Endothelial cell of umbilical vein (primary cell): ENCODE measurements at regions not wholly inside any gene's neighbourhood (a gene's known extent, or its start where the extent isn't known, plus 50 kb on each side); places are given as distances from the start of the nearest gene placed in this dataset.

Experiments
- BruUV-seq: library from RNA; stranded (reverse); fragments of 400-500 nt; replicated peaks from 2 replicates; lab custom pipeline; 2021; lab: Mats Ljungman, UMichigan
- CTCF ChIA-PET: fragments of 300-600, 350-600 bp; sonication (Branson Sonifier 250); formaldehyde crosslinking; loops from one replicate; lab custom pipeline; 2021; ENCODE audit warnings: antibody characterized with exemption, inconsistent platforms; lab: Charles Lee
- POLR2A ChIA-PET: fragments of 300-600, 350-600 bp; sonication (Branson Sonifier 250); formaldehyde crosslinking; loops from one replicate; lab custom pipeline; 2021; ENCODE audit warnings: antibody characterized with exemption, inconsistent platforms; lab: Charles Lee
- DNase-seq: peaks from one replicate; pipeline ENCODE4 v3.0.0-alpha.2; 2011; ENCODE audit warnings: low read depth, low spot score
- FAIRE-seq: peaks from 2 replicates; lab custom pipeline; 2011; peaks lifted over from hg19 to GRCh38; lab: Jason Lieb, UNC
- H2AFZ ChIP-seq: 2 replicates; pipeline ENCODE4 v1.6.0; 2012; ENCODE audit warnings: low read depth, low read length, control low read depth, inconsistent platforms
- H3K27ac ChIP-seq: 2 replicates; pipeline ENCODE4 v1.5.1; 2011; ENCODE audit warnings: low read depth, mild to moderate bottlenecking, control low read depth, low read length, moderate library complexity; ENCODE audit not compliant: insufficient read depth
- H3K27me3 ChIP-seq, 2 experiments: 2 replicates each; pipeline versions ENCODE4 v1.6.0 to v1.6.1; 2011; ENCODE audit warnings: low read length in 2 of 2, mixed read lengths in 1 of 2; ENCODE audit not compliant: control insufficient read depth in 2 of 2, insufficient read depth in 2 of 2
- H3K36me3 ChIP-seq, 2 experiments: 2 replicates in 1 of 2; 3 replicates in 1 of 2; pipeline ENCODE4 v1.5.1; 2011; ENCODE audit warnings: low read length in 2 of 2, mild to moderate bottlenecking in 1 of 2, moderate library complexity in 1 of 2; ENCODE audit not compliant: control insufficient read depth in 2 of 2, insufficient read depth in 2 of 2; ENCODE audit errors: extremely low read depth in 1 of 2
- H3K4me1 ChIP-seq: 3 replicates; pipeline ENCODE4 v1.5.1; 2011; ENCODE audit warnings: mild to moderate bottlenecking, low read length; ENCODE audit not compliant: control insufficient read depth, insufficient read depth; ENCODE audit errors: extremely low read depth
- H3K4me2 ChIP-seq: 2 replicates; pipeline ENCODE4 v1.6.1; 2011; ENCODE audit warnings: low read length, control low read depth, mixed read lengths; ENCODE audit not compliant: insufficient read depth
- H3K4me3 ChIP-seq, 3 experiments: fragments of 200-600 bp in 1 of 3; sonication (generic), shearing (Covaris generic) in 1 of 3; replicated peaks in 1 of 3; 2 replicates each; pipeline ENCODE4 v1.5.1; 2011 to 2016; ENCODE audit warnings: control low read depth in 3 of 3, low read length in 3 of 3, mild to moderate bottlenecking in 2 of 3, inconsistent platforms in 1 of 3, low read depth in 1 of 3, moderate library complexity in 1 of 3; ENCODE audit not compliant: insufficient read depth in 1 of 3
- H3K79me2 ChIP-seq: 2 replicates; pipeline ENCODE4 v1.6.0; 2012; ENCODE audit warnings: low read length, inconsistent platforms; ENCODE audit not compliant: control insufficient read depth, insufficient read depth
- H3K9ac ChIP-seq: replicated peaks from 2 replicates; pipeline ENCODE3; 2011; ENCODE audit warnings: low read length, control low read depth; ENCODE audit not compliant: insufficient read depth; ENCODE audit errors: extremely low read depth
- H3K9me1 ChIP-seq: replicated peaks from 3 replicates; pipeline ENCODE4 v1.6.0; 2011; ENCODE audit warnings: mild to moderate bottlenecking, low read length; ENCODE audit not compliant: control insufficient read depth, insufficient read depth; ENCODE audit errors: extremely low read depth
- H3K9me3 ChIP-seq: replicated peaks from 2 replicates; pipeline ENCODE4 v1.5.1; 2012; ENCODE audit warnings: low read length, inconsistent platforms; ENCODE audit not compliant: control insufficient read depth, insufficient read depth
- H4K20me1 ChIP-seq: replicated peaks from 2 replicates; pipeline ENCODE3; 2011; ENCODE audit warnings: mild to moderate bottlenecking, low read length; ENCODE audit not compliant: control insufficient read depth, insufficient read depth; ENCODE audit errors: extremely low read depth
- EZH2 ChIP-seq: IDR thresholded peaks from 2 replicates; pipeline ENCODE4 v1.6.1; 2012; ENCODE audit warnings: borderline replicate concordance, low read depth, mild to moderate bottlenecking, moderate library complexity, low read length, inconsistent platforms; ENCODE audit not compliant: severe bottlenecking
- FOS ChIP-seq: IDR thresholded peaks from 2 replicates; pipeline ENCODE4 v1.6.1; 2011; ENCODE audit warnings: mild to moderate bottlenecking, low read length, moderate library complexity, borderline replicate concordance; ENCODE audit not compliant: insufficient read depth
- GATA2 ChIP-seq: IDR thresholded peaks from 2 replicates; pipeline ENCODE4 v1.7.0; 2011; ENCODE audit warnings: low read depth, mild to moderate bottlenecking, moderate library complexity, mixed read lengths, low read length; ENCODE audit not compliant: insufficient read length, insufficient read depth
- JUN ChIP-seq: IDR thresholded peaks from 2 replicates; pipeline ENCODE4 v1.6.1; 2011; ENCODE audit warnings: borderline replicate concordance, low read depth; ENCODE audit not compliant: insufficient read length, insufficient read depth
- MYC ChIP-seq: IDR thresholded peaks from one replicate; pipeline ENCODE4 v1.6.1; 2011; ENCODE audit warnings: mild to moderate bottlenecking, low read depth, low read length
- POLR2A ChIP-seq: IDR thresholded peaks from 2 replicates; pipeline ENCODE4 v1.6.1; 2012; ENCODE audit warnings: low read depth, mild to moderate bottlenecking, control low read depth, low read length
- POLR2AphosphoS5 ChIP-seq: IDR thresholded peaks from 2 replicates; pipeline ENCODE4 v1.6.1; 2012; ENCODE audit warnings: low read depth, mild to moderate bottlenecking, control low read depth, low read length, moderate library complexity; ENCODE audit not compliant: insufficient read depth
- dilution Hi-C: fragments of 300-500 bp; cut with MboI; formaldehyde crosslinking; loops from one replicate; pipeline ENCODE4 v1.15.0; 2019; ENCODE audit warnings: low sequenced_read_pairs; ENCODE audit not compliant: extremely low pct_ligation_motif_present
- intact Hi-C: fragments of 100-400 bp; cut with micrococcal nuclease; formaldehyde crosslinking; loops from one replicate; pipeline ENCODE4 v1.10.0; 2022
- TF ChIP-seq, protein P1 (sequence below), 2 donors: IDR thresholded peaks; 1 replicate in 1 of 2; 2 replicates in 1 of 2; pipeline ENCODE4 v1.5.1; 2011; ENCODE audit warnings: low read length in 2 of 2, mild to moderate bottlenecking in 2 of 2, moderate library complexity in 2 of 2, control low read depth in 1 of 2, inconsistent platforms in 1 of 2, low read depth in 1 of 2; ENCODE audit not compliant: insufficient read depth in 1 of 2; ENCODE audit errors: extremely low read depth in 1 of 2
- TF ChIP-seq, protein P2 (sequence below): IDR thresholded peaks from 2 replicates; pipeline ENCODE4 v1.6.1; 2011; ENCODE audit not compliant: insufficient read depth, insufficient read length

- Histone ChIP-seq H3K36me3 (no peaks in the 10 kb centered on the region), H3K4me3 (no peak overlapping the region), H3K27ac (no peak overlapping the region), H2AFZ (no peak overlapping the region), H3K9ac (no peak overlapping the region), H3K9me3 (no peaks in the 10 kb centered on the region), H3K27me3 (no peaks in the 10 kb centered on the region), H4K20me1 (no peaks in the 10 kb centered on the region), H3K4me2 (no peak overlapping the region), H3K79me2 (no peaks in the 10 kb centered on the region), H3K9me1 (no peaks in the 10 kb centered on the region), H3K4me1 (no peaks in the 10 kb centered on the region)
- ChIA-PET CTCF (no interaction called here), POLR2A (no interaction called here)
- DNase-seq = no peak
- dilution Hi-C loops (no loop called here), intact Hi-C loops (no loop called here)
- no peak for FAIRE-seq
- no TSS peak for BruUV-seq
- TF ChIP-seq POLR2AphosphoS5 (no peak), POLR2A (no peak), MYC (no peak)
Measured at GRCh38 chr5:130270786-130271185, 366.5 kb downstream of the CHSY3 start.

- no peak for TF ChIP-seq FOS
- TF ChIP-seq, protein P1, sequence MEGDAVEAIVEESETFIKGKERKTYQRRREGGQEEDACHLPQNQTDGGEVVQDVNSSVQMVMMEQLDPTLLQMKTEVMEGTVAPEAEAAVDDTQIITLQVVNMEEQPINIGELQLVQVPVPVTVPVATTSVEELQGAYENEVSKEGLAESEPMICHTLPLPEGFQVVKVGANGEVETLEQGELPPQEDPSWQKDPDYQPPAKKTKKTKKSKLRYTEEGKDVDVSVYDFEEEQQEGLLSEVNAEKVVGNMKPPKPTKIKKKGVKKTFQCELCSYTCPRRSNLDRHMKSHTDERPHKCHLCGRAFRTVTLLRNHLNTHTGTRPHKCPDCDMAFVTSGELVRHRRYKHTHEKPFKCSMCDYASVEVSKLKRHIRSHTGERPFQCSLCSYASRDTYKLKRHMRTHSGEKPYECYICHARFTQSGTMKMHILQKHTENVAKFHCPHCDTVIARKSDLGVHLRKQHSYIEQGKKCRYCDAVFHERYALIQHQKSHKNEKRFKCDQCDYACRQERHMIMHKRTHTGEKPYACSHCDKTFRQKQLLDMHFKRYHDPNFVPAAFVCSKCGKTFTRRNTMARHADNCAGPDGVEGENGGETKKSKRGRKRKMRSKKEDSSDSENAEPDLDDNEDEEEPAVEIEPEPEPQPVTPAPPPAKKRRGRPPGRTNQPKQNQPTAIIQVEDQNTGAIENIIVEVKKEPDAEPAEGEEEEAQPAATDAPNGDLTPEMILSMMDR (IDR thresholded peaks at IDR 0.05; ENCODE audit: extremely low read depth in 1 of 2, insufficient read depth in 1 of 2, low read depth in 1 of 2, low read length in 2 of 2) = no peak
- no peak for TF ChIP-seq GATA2
- TF ChIP-seq POLR2A = no peak
- TF ChIP-seq JUN = no peak
- no peak for TF ChIP-seq EZH2
- no peak for TF ChIP-seq POLR2AphosphoS5
- TF ChIP-seq, protein P2, sequence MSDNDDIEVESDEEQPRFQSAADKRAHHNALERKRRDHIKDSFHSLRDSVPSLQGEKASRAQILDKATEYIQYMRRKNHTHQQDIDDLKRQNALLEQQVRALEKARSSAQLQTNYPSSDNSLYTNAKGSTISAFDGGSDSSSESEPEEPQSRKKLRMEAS = no peak
- TF ChIP-seq MYC = no peak
- Histone ChIP-seq H3K4me2 (no peak overlapping the region), H3K9me1 (no peaks in the 10 kb centered on the region), H3K4me1 (no peaks in the 10 kb centered on the region), H4K20me1 (no peaks in the 10 kb centered on the region), H3K9ac (no peak overlapping the region), H3K79me2 (no peaks in the 10 kb centered on the region), H2AFZ (no peak overlapping the region), H3K4me3 (no peak overlapping the region), H3K27ac (no peak overlapping the region), H3K36me3 (no peaks in the 10 kb centered on the region), H3K9me3 (no peaks in the 10 kb centered on the region), H3K27me3 (no peaks in the 10 kb centered on the region)
- intact Hi-C loops (no loop called here), dilution Hi-C loops (no loop called here)
- CTCF ChIA-PET = no interaction called here
- FAIRE-seq (no peak), DNase-seq (no peak)
- no TSS peak for BruUV-seq
- POLR2A ChIA-PET = no interaction called here
Measured at GRCh38 chr5:130268489-130268888, 364.2 kb downstream of the CHSY3 start.
